Gastrocnemius medialis (tissue), 4 donors: ENCODE measurements at regions not wholly inside any gene's neighbourhood (a gene's known extent, or its start where the extent isn't known, plus 50 kb on each side); places are given as distances from the start of the nearest gene placed in this dataset.

ENCODE experiments used
- POLR2A ChIP-seq, 2 donors: fragments of 450-650 bp; IDR thresholded peaks; one replicate each; pipeline ENCODE4 v1.6.1; 2017; ENCODE audit warnings: antibody characterized with exemption in 2 of 2, mild to moderate bottlenecking in 2 of 2, moderate library complexity in 2 of 2
- TF ChIP-seq, protein P1 (sequence below), 5 experiments: fragments of 450-650 bp in 3 of 5; fragments of 200-600 bp in 2 of 5; sonication (generic) in 2 of 5; IDR thresholded peaks in 4 of 5; conservative IDR thresholded peaks in 1 of 5; 1 replicate in 4 of 5; 2 replicates in 1 of 5; pipeline ENCODE4 v1.5.1; 2016 to 2019; ENCODE audit warnings: antibody characterized with exemption in 5 of 5, mild to moderate bottlenecking in 3 of 5, moderate library complexity in 3 of 5

DNA sequence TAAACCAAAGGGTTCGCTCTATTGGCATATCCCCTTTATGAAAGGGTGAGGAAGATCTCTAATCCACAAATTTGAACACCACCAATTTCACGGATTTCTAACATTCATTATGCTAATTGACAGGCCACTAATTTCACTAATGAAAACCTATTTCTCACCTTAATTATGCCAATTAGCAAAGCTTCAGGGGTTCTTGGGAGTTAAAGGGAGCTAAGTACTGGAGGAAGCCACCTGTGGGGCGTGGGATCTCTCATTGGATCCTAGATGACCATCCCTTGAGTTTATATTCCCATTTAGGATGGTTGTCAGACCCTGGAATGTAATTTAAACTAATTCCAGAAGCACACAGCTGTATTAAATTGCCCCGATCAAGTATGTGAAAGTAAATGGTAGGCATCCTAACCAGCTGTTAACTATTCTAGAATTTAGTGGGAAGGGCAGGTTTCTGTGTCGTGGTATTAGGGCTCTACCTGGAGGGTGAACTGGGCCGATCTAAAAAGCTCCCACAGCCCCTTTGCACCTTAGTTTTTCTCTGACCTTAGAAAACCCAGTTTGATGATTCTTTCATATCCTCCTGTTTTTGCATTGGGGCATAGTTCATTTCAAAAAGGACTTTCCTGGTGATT lies 77.1 kb downstream of the C9orf152 start:
- TF ChIP-seq, protein P1, sequence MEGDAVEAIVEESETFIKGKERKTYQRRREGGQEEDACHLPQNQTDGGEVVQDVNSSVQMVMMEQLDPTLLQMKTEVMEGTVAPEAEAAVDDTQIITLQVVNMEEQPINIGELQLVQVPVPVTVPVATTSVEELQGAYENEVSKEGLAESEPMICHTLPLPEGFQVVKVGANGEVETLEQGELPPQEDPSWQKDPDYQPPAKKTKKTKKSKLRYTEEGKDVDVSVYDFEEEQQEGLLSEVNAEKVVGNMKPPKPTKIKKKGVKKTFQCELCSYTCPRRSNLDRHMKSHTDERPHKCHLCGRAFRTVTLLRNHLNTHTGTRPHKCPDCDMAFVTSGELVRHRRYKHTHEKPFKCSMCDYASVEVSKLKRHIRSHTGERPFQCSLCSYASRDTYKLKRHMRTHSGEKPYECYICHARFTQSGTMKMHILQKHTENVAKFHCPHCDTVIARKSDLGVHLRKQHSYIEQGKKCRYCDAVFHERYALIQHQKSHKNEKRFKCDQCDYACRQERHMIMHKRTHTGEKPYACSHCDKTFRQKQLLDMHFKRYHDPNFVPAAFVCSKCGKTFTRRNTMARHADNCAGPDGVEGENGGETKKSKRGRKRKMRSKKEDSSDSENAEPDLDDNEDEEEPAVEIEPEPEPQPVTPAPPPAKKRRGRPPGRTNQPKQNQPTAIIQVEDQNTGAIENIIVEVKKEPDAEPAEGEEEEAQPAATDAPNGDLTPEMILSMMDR (IDR thresholded peaks at IDR 0.05 in 4 of 5, conservative IDR thresholded peaks at IDR 0.05 in 1 of 5), result no peak
- no peak for TF ChIP-seq POLR2A (IDR thresholded peaks at IDR 0.05)
